ENCODE measurements at regions not wholly inside any gene's neighbourhood (a gene's known extent, or its start where the extent isn't known, plus 50 kb on each side); places are given as distances from the start of the nearest gene placed in this dataset.

GRCh38 chr21:17416139-17416538 is 96.7 kb upstream of the CXADR start:
- Histone ChIP-seq H3K4me3 (ENCODE audit: low read length) (no peak overlapping the region), H3K9ac (ENCODE audit: low read length) (no peak overlapping the region), H3K27me3 (replicated peaks; ENCODE audit: control insufficient read depth, insufficient read depth, low read length) (peaks cover 4% of the 10 kb centered on the region), H3K9me3 (ENCODE audit: control insufficient read depth, low read length) (no peaks in the 10 kb centered on the region), H3K36me3 (ENCODE audit: control insufficient read depth, insufficient read depth, low read length, severe bottlenecking) (no peaks in the 10 kb centered on the region), H3K4me1 (ENCODE audit: control insufficient read depth, insufficient read depth, low read length) (peaks cover 9% of the 10 kb centered on the region)
- DNase-seq (ENCODE audit: low read depth), result peak; percentile 14

DNA sequence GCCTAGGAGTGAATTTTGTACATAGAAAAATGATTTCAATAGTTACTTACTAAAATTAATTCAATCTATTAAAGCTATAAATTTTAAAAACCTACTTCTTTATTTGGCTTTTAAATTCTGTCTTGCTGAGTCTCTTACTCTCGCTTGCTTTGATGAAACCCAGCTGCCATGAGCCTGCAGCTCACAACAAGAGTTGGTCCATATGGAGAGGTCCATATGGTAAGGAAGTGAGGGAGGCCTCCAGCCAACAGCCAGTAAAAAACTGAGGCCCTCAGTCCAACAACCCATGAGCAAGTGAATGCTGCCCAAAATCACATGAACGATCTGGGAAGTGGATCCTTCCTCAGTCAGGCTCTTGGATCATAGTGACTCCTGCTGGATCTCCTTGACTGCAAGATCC is 89.9 kb upstream of the CXADR start:
- H3K9me3 ChIP-seq (ENCODE audit: control insufficient read depth, low read length), result no peaks in the 10 kb centered on the region

DNA sequence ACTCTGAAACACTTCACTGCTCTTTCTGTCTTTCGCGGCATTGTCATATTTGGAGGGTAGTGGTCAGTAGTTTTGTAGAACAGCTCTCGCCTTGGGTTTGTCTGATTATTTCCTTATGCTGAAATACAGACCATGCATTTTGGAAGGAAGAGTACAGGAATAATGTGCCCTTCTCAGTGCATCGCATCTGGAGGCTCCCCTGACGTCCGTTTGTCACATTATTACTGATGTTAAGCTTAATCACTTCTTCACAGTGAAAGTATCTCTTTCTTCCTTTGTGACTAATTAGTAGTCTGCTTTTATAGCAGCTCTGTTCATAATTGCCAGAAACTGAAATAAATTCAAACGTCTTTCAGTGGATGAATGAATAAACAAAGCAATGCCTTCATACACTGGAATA is 85.7 kb upstream of the CXADR start:
- Histone ChIP-seq H3K9me3 (ENCODE audit: control insufficient read depth, low read length) (no peaks in the 10 kb centered on the region), H3K4me1 (ENCODE audit: control insufficient read depth, insufficient read depth, low read length) (no peaks in the 10 kb centered on the region), H3K9ac (ENCODE audit: low read length) (no peak overlapping the region), H3K4me3 (ENCODE audit: low read length) (no peak overlapping the region), H3K27me3 (replicated peaks; ENCODE audit: control insufficient read depth, insufficient read depth, low read length) (no peaks in the 10 kb centered on the region), H3K36me3 (ENCODE audit: control insufficient read depth, insufficient read depth, low read length, severe bottlenecking) (no peaks in the 10 kb centered on the region)
- no peak for DNase-seq (ENCODE audit: low read depth)

More for the DNA sequence above, 89.9 kb upstream of the CXADR start:
- H3K27me3 ChIP-seq (replicated peaks; ENCODE audit: control insufficient read depth, insufficient read depth, low read length), result no peaks in the 10 kb centered on the region
- no peaks in the 10 kb centered on the region for H3K4me1 ChIP-seq (ENCODE audit: control insufficient read depth, insufficient read depth, low read length)
- H3K36me3 ChIP-seq (ENCODE audit: control insufficient read depth, insufficient read depth, low read length, severe bottlenecking), result no peaks in the 10 kb centered on the region
- no peak overlapping the region for H3K9ac ChIP-seq (ENCODE audit: low read length)
- no peak for DNase-seq (ENCODE audit: low read depth)
- no peak overlapping the region for H3K4me3 ChIP-seq (ENCODE audit: low read length)

- DNase-seq (ENCODE audit: low read depth), result no peak
- Histone ChIP-seq H3K36me3 (ENCODE audit: control insufficient read depth, insufficient read depth, low read length, severe bottlenecking) (no peaks in the 10 kb centered on the region), H3K4me3 (ENCODE audit: low read length) (no peak overlapping the region), H3K4me1 (ENCODE audit: control insufficient read depth, insufficient read depth, low read length) (no peaks in the 10 kb centered on the region), H3K9ac (ENCODE audit: low read length) (no peak overlapping the region), H3K27me3 (replicated peaks; ENCODE audit: control insufficient read depth, insufficient read depth, low read length) (no peaks in the 10 kb centered on the region), H3K9me3 (ENCODE audit: control insufficient read depth, low read length) (no peaks in the 10 kb centered on the region)
These were observed 84.9 kb upstream of the CXADR start for GRCh38 chr21:17427831-17428483.

DNA sequence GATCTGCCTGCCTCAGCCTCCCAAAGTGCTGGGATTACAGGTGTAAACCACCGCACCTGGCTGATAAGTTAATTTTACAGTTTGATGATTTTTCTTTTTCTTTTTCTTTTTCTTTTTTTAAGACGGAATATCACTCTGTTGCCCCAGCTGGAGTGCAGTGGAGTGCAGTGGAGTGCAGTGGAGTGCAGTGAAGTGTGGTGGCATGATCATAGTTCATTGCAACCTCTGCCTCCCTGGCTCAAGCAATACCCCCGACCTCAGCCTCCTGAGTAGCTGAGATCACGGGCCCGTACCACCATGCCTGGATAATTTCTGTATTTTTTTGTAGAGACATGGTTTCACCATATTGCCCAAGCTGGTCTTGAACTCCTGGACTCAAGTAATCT is 84.4 kb upstream of the CXADR start:
- DNase-seq (ENCODE audit: low read depth), result no peak
- no peak overlapping the region for H3K9ac ChIP-seq (ENCODE audit: low read length)
- H3K4me1 ChIP-seq (ENCODE audit: control insufficient read depth, insufficient read depth, low read length), result peaks cover 1% of the 10 kb centered on the region
- no peaks in the 10 kb centered on the region for H3K36me3 ChIP-seq (ENCODE audit: control insufficient read depth, insufficient read depth, low read length, severe bottlenecking)
- H3K4me3 ChIP-seq (ENCODE audit: low read length), result no peak overlapping the region
- H3K27me3 ChIP-seq (replicated peaks; ENCODE audit: control insufficient read depth, insufficient read depth, low read length), result no peaks in the 10 kb centered on the region
- no peaks in the 10 kb centered on the region for H3K9me3 ChIP-seq (ENCODE audit: control insufficient read depth, low read length)

GRCh38 chr21:17428980-17429379 is 83.9 kb upstream of the CXADR start:
- DNase-seq (ENCODE audit: low read depth), result no peak
- H3K36me3 ChIP-seq (ENCODE audit: control insufficient read depth, insufficient read depth, low read length, severe bottlenecking), result no peaks in the 10 kb centered on the region
- no peak overlapping the region for H3K9ac ChIP-seq (ENCODE audit: low read length)
- H3K9me3 ChIP-seq (ENCODE audit: control insufficient read depth, low read length), result no peaks in the 10 kb centered on the region
- H3K4me1 ChIP-seq (ENCODE audit: control insufficient read depth, insufficient read depth, low read length), result peaks cover 4% of the 10 kb centered on the region
- no peaks in the 10 kb centered on the region for H3K27me3 ChIP-seq (replicated peaks; ENCODE audit: control insufficient read depth, insufficient read depth, low read length)
- no peak overlapping the region for H3K4me3 ChIP-seq (ENCODE audit: low read length)

- H3K27me3 ChIP-seq (replicated peaks; ENCODE audit: control insufficient read depth, insufficient read depth, low read length), result no peaks in the 10 kb centered on the region
- no peak for DNase-seq (ENCODE audit: low read depth)
- peaks cover 7% of the 10 kb centered on the region for H3K4me1 ChIP-seq (ENCODE audit: control insufficient read depth, insufficient read depth, low read length)
- no peaks in the 10 kb centered on the region for H3K9me3 ChIP-seq (ENCODE audit: control insufficient read depth, low read length)
- H3K9ac ChIP-seq (ENCODE audit: low read length), result no peak overlapping the region
- no peak overlapping the region for H3K4me3 ChIP-seq (ENCODE audit: low read length)
- H3K36me3 ChIP-seq (ENCODE audit: control insufficient read depth, insufficient read depth, low read length, severe bottlenecking), result no peaks in the 10 kb centered on the region
These were observed 82.9 kb upstream of the CXADR start for GRCh38 chr21:17429936-17430335.

- Histone ChIP-seq H3K4me3 (ENCODE audit: low read length) (no peak overlapping the region), H3K36me3 (ENCODE audit: control insufficient read depth, insufficient read depth, low read length, severe bottlenecking) (no peaks in the 10 kb centered on the region), H3K9ac (ENCODE audit: low read length) (no peak overlapping the region), H3K4me1 (ENCODE audit: control insufficient read depth, insufficient read depth, low read length) (peaks cover 7% of the 10 kb centered on the region), H3K9me3 (ENCODE audit: control insufficient read depth, low read length) (no peaks in the 10 kb centered on the region), H3K27me3 (replicated peaks; ENCODE audit: control insufficient read depth, insufficient read depth, low read length) (no peaks in the 10 kb centered on the region)
- DNase-seq (ENCODE audit: low read depth), result no peak
These were observed 80.1 kb upstream of the CXADR start for GRCh38 chr21:17432732-17433057.

DNA sequence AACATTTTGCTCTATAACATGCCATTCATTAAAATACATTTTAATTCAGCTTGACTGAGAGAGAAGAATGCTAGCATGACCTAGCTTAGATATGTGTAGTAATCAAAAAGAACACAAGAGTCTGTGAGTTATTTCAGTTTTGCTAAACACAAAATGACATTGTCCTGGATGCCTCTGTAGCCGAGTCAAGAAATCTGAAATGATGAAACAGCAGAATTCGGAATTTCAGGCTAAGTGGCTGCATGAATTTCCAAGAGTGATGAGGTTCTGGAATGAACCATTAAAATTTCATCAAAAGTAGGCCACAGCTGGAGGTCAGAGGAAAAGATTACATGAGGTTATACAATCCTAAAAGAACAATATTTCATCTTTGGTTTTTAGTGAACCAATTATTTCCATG is 79.1 kb upstream of the CXADR start:
- Histone ChIP-seq H3K4me3 (ENCODE audit: low read length) (no peak overlapping the region), H3K9me3 (ENCODE audit: control insufficient read depth, low read length) (no peaks in the 10 kb centered on the region), H3K4me1 (ENCODE audit: control insufficient read depth, insufficient read depth, low read length) (peaks cover 7% of the 10 kb centered on the region), H3K9ac (ENCODE audit: low read length) (no peak overlapping the region), H3K36me3 (ENCODE audit: control insufficient read depth, insufficient read depth, low read length, severe bottlenecking) (no peaks in the 10 kb centered on the region), H3K27me3 (replicated peaks; ENCODE audit: control insufficient read depth, insufficient read depth, low read length) (no peaks in the 10 kb centered on the region)
- peak; percentile 25 for DNase-seq (ENCODE audit: low read depth)

DNA sequence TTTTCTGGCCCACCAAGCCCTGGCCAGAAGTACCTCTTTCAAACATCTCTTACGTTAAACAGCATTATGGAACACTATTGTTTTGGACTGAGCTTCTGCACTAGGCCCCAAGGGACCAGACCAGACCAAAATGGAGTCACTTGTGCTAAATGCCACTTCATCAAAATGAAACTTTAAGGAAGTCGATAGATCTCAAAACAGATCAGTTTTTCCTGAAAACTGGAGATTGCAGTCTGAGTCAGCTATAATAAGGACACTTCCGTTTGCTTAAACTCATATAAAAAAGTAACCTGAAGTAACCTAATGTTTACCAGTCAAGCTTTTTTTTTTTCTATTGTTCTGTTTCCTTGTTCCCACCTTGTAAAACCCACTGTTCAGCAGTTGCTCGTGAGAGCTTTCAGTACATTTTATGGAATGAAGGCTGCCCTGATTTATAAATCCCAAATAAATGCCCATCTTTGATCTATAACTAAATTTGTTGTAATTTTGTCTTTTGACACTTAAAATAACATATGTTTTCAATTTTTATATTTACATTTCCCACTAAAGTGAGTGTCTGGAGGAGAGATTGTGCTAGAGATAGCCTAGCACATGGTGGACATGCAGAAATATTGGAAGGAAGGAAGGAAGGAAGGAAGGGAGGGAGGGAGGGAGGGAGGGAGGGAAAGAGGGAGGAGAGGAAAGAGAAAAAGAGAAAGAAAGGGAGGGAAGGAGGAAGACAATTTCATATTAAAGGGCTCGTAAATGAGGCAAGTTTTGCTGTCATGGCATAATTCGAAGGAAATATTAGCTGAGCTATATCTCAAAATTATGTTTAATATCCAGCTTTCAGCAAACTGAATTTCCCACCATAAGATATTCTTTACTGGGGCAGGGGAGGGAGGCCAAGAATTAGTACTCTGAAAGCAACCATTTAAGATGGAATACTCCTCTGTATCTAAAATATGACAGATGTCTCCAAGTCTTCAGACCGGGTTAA is 77.0 kb upstream of the CXADR start:
- Histone ChIP-seq H3K36me3 (ENCODE audit: control insufficient read depth, insufficient read depth, low read length, severe bottlenecking) (no peaks in the 10 kb centered on the region), H3K27me3 (replicated peaks; ENCODE audit: control insufficient read depth, insufficient read depth, low read length) (no peaks in the 10 kb centered on the region), H3K4me3 (ENCODE audit: low read length) (no peak overlapping the region), H3K9me3 (ENCODE audit: control insufficient read depth, low read length) (no peaks in the 10 kb centered on the region), H3K9ac (ENCODE audit: low read length) (no peak overlapping the region), H3K4me1 (ENCODE audit: control insufficient read depth, insufficient read depth, low read length) (peaks cover 12% of the 10 kb centered on the region)
- DNase-seq (ENCODE audit: low read depth), result no peak

DNA sequence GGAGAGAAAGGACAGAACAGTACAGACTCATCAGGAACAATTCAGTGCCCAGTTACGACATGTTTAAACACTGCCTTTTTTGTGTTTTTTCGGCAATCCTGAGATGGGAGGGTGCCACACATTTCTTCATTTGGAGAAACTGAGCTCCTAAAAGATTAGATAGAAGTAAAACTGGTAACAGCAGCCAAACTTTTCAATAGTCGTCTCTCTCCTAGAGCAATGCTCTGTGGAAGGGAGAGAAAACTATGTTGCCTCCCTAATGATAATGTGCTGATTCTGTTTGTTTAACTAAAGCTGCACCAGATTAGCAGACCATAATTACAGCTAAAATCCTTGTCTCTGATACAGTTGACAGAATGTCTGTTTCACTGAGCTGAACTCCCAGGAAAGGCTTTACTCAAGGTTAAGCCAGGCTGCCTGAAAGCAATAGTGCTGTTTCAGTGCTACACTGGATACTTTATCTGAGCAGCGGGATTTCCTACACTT is 76.2 kb upstream of the CXADR start:
- H3K27me3 ChIP-seq (replicated peaks; ENCODE audit: control insufficient read depth, insufficient read depth, low read length), result no peaks in the 10 kb centered on the region
- H3K4me1 ChIP-seq (ENCODE audit: control insufficient read depth, insufficient read depth, low read length), result peaks cover 20% of the 10 kb centered on the region
- no peak overlapping the region for H3K4me3 ChIP-seq (ENCODE audit: low read length)

More for the DNA sequence above, 76.2 kb upstream of the CXADR start:
- DNase-seq (ENCODE audit: low read depth), result no peak
- no peaks in the 10 kb centered on the region for H3K9me3 ChIP-seq (ENCODE audit: control insufficient read depth, low read length)
- H3K36me3 ChIP-seq (ENCODE audit: control insufficient read depth, insufficient read depth, low read length, severe bottlenecking), result no peaks in the 10 kb centered on the region
- no peak overlapping the region for H3K9ac ChIP-seq (ENCODE audit: low read length)
